ENCODE measurements at regions not wholly inside any gene's neighbourhood (a gene's known extent, or its start where the extent isn't known, plus 50 kb on each side); places are given as distances from the start of the nearest gene placed in this dataset.

DNA sequence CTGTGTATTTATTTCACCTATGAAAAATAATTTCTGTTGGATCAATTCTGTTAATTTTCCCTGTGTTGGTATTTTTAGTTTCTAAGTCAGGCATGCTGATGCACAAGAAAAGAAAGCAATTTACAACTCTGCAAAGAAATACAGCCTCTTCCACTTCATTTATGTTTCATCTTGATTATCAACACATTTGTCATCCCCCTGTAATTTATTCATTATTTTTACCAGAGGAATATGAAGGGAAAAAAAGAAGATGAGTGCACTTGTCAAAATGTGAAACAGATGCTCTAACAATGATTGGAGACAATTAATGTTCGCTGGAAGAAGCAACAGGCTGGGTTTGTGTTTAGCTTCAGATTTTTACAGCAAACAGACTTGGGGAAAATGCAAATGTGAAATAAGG, 958.5 kb upstream of the SEL1L start:
- DNase-seq: no peak

DNA sequence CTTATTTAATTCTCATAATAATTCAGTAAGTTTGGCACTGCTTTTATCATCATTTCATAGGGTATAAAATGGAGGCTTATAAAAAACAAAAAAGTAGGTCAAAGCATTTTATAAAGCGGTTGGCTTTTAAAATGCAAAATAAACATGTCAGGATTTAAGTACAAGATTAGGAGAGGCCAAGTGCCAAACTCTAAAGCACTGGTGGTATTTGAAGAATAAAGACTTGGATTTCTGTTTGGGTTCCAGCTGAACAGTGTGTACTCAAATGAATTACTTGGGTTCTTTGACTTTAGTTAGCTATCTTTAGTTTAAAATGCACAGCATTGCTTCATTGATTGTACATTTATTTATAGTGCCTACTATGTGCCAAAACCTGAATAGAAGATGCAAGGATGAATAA, 966.6 kb upstream of the SEL1L start:
- no peak for DNase-seq

DNA sequence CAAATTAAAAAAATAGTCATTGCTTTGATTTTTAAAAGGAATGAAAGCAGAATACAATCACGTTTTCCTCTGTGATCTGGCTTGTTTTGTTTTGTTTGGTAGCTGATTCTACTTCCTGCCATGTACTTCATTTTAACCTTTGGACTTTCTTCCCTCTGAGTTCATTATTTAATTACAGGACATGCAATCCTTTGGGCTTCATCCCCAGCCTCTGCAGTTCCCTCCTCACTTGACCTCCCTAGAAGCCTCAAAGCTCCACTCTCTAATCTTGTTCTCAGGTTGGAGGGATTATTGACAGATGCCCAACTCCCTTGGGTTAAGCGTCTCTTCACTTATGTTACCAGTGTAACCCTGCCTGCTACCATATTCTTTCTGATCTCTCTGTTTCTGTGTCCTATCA, 967.9 kb upstream of the SEL1L start:
- no peak for DNase-seq

DNA sequence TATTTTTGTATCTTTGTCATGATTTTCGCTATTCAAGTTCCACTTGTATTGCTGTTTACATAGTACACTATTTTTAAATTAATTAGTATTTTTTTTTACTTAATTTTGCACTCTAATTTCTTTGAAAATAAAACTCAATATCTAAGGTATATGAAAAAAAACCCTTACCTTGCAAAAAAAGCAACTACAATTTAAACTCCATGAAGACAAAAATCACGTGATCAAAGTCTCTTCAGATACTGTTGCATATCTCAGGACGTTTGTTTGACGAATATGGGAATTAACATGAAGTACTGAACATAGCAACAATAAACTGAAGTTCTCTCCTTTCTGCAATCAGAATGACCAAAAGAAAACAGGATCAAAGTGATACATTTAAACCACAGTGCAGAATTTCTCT, 968.4 kb upstream of the SEL1L start:
- no peak for DNase-seq

DNA sequence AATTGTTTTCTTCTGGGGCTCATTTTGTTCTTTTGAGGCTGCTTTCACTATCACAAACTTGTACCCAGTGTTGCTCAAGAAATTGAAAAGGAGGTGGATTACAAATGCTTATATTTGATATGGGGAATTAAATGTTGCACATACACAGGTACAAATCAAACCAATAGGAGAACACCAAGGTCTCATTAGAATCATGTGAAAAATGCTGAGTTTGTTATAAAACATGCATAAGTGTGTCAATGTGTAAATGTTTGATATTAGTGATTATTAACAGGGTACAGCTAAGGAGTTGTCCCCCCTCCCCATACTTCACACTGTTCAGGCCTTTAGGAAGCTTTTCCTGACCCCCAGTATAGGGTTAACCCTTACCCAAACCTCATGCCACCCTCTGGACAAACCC, 971.2 kb upstream of the SEL1L start:
- DNase-seq: no peak

DNA sequence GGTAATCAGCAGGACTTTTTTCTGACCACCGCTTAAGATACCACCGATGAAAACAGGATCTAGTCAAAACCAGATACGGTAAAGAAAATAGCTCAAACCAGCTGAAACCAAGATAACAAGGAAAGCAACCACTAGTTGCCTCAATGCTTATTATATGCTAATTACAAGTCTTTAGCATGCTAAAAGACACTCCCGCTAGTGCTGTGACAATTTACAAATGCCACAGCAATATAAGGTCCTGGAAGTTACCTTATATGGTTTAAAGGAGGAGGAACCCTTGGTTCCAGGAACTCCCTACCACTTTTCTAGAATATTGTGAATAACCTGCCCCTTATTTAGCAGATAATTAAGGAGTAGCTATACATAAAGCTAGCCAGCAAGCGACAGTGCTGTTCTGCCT, 976.4 kb upstream of the SEL1L start:
- no peak for DNase-seq

DNA sequence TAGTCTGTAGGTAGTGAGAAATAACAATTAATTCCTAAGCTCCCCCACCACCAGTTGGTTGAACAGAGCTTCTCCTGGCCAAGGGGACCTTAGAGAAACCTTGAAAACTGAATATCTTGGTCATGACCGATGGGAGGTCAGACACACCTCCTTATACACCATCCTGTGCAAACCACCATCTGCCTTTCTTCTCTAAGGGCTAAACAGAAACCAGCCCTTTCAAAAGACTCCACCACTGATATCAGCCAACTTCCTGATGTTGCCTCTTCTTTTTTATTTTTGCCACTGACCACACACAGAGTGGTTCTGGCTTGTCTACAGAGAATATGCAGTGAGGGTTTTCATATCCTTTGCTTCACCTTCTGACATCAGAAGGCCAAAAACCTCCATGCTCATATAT, 977.7 kb upstream of the SEL1L start:
- DNase-seq: no peak

DNA sequence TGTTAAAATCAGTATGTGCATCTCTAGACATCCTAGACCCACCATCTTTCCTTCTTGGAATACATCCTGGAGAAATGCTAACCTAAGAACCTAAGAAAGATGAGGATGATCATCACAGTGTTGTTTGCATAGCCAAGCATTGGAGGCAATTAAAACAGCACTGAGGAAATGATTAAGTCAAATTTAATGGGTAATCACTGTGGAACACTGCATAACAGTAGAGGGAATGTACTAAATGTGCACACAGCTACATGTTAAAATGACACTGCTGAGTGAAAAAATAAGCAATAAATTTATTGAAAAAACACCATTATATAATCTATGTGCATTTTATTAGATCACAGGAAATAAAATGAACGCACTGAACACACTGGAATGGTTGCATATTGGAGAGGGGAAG, 987.1 kb upstream of the SEL1L start:
- DNase-seq: no peak

DNA sequence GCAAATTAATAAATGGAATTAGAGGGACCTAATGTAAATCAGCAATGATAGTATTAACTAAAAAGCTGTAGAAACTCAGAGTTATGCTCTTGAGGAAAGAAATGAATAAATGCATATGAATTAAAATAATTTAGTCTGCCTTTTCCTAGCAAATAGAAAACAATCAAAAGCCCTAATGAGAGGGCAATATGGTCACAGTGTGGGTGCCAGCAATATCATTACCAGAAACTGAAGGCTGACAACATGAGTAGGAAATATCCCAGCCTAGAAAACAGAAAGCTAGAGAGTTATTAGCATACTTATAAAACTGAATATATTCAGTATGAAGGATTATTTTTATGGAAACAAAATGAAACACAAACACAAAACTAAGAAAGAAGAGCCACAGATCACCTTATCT, 987.5 kb upstream of the SEL1L start:
- DNase-seq: no peak

DNA sequence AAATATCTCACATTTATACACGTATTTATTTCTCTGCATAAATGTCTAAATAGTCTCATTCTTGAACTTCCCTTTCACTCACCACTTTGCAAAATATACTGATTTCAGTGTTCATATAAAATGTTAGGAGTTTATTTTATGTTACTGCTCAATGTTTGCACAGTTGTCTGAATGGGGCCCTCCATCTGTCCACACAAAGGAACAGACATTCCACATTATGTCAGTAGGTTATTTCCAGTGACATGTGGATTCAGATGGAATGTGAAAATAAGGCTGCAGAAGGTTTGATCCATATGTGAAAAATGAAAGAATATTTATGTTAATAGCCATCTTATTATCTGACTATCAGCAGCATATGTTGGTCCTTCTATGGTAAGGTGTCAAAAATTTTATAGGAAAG, 994.4 kb upstream of the SEL1L start:
- DNase-seq: no peak

DNA sequence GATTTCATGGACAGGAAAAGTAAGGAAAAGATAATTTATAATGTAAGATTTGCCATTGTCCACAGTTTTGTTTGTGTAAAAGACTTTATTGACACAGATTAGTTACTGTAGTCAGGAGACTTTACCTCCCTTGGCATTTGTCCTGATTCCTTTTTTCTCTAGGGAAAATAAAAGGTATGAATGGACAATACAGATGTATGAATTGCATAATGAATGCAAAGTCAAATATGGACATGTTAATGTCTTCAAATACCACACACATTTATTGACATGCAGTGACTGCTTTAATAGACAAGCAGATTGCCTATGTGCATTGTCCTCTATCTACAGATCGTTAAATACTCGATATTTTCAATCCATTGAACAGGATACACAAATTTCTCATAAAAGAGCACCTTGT, 999.7 kb upstream of the SEL1L start:
- no peak for DNase-seq

DNA sequence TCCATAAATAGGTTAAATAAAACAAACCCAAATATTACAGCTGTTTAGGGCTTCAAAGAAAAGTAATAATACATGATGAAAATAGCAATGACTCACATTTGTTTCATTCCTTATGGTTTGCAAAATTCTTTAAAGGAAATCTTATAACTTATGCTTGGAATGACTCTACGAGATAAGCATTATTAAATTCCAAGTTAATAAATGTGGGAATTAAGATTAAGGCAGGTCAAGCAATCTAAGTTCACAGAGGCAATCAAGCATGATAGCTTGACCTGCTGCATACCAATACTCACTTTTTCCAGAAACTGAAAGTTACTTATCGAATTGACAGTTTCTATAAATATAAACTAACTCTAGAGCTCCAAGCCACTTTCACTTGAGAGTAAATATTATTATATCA, 1002.9 kb upstream of the SEL1L start:
- no peak for DNase-seq

DNA sequence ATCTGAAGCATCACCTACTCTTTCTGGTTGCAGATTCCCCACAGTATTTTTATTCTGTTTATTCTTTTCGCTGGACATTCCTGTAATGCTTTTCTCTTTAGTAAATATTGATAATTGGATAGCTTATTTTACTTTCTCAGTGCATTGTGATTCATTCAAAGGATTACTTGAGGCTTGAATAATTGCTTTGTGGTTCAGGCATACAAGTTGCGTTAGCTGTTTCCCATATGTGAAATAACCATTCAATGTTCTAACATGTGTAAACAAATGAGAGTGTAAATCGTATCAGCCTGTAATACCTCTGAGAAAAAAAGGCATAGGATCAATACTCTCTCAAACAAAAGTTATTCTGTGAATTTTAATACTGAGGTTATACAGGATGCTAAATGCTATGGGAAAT, 1004.2 kb upstream of the SEL1L start:
- DNase-seq: no peak

DNA sequence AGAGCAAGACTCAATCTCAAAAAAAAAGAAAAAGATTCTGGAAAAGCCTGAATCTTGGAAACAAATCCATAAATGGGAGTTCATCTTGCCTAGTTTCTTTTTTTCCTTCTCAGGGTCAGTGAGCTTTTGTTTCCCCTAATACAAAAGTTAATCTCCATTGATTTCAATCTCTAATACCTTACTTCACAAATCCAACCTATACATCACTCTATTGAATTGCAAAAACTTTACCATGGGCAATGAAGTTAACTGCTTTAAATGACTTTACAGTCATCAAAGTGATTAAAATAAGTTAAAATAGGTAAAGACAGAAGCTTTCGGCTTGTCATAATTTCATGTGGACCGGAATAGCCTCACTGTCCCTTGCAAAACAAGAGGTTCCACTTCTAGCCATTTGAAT, 1012.7 kb upstream of the SEL1L start:
- DNase-seq: no peak

DNA sequence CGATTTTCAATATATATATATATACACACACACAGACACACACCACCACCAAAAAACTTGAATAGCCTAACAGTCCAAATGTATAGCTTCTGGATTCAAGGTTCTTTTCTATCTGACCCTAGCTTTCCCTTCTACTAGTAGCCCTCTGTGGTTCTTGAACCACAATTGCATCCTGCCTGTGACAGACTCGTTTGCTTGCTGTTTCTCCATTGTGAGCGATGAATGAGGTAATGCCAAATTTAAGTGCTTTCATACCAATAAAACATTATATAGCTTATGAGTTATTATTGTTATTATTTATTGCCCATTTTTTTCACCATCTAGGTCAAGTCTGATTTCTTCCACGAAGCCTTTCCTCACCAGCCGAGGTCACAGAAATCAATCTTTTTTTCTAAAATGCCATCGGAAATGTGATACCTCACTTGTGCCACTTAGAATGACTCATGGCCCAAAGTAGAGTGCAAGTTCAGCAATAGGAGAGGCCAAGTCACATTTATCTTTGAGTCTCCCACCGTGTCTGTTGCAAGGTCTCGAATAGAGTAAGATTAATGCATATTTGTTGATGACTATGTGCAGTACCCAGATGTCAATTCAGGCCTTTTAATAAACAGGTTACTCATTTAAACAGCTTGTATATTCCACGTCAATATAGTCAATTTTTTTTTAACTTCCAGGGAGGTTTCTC, 1015.8 kb upstream of the SEL1L start:
- DNase-seq: no peak

DNA sequence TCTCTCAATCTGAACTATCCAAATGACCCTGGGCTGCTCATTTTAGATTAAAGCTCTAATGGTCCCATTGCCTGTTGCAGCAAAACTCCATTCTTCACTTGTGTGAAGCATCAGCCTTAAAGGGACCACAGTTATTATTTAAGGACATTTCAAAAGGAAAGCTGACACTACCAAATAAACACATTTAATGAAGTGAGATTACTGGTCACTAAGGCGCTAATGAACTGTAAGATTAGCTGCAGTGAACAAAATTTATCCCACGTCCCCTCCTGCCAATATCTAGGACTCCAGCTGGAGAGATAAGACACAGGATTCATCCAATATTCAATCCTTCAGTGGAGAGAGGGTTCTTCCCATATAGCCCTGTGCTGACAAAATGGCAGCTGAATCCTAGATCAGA, 1029.2 kb upstream of the SEL1L start:
- DNase-seq: no peak

DNA sequence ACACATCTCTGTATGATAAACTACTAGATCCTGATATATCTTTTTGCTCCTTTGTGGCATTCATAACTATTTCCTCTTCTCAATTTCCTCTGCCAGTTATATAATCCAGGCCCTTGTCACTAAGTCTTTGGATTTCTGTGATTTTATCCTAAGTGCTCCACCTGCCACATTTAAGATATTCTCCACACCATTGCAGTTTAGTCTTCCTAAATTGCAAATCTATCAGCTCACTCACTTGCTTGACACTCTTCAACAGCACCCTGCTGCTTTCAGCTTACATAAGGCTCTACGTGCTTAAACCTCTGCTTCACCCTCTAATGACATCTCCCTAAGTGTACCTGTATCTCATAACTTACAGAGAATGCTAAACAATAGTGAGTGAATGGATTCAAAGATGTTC, 1032.2 kb upstream of the SEL1L start:
- DNase-seq: no peak

DNA sequence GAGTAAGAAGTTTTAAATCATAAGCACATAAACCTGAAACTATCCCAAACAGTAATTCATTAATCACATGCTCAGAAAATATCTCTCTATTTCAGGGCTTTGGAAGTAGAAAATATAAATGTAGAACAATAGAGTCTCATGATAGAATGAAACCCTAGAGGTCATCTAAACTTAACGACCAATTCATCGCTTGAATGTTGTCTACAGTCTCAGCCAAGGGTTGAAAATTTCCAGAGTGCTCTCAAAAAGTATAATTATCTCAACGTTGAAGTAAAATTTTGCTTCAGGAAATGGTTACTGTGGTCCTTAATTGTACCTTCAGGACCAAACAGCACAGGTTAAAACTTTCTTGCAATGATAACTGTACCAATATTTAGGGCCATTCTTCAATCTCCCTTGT, 1053.6 kb upstream of the SEL1L start:
- DNase-seq: no peak

DNA sequence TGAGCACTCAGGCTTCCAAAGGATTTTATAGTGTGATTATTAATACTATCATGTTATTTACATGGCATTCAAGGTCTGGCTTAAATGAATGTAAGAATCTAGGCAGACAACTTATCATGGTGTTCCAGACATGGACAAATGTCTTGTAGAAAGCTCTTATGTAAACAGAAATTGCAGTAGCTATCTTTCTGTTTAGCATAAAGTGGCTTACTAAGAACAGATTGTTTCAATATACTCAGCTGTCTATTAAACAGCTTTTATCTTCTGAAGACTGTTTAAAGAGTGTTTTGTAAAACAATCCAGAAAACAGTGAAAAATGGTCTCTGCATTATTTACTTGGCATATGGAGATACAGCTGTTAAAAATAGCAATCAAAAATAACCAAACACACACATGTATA, 1061.8 kb upstream of the SEL1L start:
- no peak for DNase-seq

DNA sequence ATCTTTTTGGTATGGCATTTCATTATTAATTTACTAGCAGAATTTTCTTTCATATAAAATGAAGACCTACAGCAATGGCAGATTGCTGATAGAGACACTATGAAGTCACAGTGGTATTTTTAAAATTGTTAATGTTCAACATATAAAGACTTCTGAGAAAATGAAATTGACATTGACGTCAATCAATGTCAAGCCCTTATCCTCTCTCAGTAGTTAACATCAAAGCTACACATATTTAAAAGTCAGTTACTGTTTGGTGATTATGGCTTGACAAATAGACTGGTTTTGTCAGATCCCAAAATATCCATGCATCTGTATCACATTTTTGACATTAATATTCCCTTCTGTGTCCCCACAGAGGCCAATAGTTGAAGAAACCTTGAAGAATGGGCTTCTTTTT, 1069.1 kb upstream of the SEL1L start:
- DNase-seq: no peak

DNA sequence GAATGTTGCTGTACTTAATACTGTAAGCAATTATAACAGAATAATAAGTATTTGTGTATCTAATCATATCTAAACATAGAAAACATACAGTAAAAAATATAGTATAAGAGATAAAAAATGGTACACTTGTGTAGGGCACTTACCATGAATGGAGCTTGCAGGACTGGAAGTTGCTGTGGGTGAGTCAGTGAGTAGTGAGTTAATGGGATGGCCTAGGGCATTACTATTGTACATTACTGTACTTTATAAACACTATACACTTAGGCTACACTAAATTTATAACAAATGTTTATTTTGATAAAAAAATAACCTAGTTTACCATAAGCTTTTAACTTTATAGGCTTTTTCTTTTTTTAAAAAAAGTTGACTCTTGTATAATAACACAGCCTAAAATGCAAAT, 1071.2 kb upstream of the SEL1L start:
- no peak for DNase-seq

DNA sequence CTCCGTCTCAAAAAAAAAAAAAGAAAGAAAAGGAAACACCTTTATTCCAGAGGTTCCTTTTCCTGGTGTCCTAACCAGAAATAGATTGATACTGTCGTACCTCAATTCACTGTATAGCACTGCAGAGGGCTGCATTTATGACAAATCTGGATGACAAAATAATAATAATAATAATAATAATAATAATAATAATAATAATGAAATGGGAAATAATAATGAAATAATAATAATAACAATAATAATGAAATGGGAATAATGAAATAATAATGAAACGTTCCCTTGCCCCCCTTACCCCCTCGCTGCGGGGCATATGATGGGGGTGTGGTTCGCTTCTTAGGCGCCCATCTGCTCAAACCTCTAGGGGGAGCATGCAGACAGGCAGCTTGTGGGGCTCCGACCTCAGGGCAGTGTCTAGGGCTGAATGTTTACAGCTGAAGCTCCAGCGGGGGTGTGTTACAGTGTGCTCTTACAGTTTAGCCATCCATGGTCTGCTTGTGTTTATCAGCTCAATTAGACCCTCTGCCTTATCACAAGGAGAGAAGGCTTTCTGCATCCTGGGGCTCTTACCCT, 1088.3 kb upstream of the SEL1L start:
- no peak for DNase-seq

DNA sequence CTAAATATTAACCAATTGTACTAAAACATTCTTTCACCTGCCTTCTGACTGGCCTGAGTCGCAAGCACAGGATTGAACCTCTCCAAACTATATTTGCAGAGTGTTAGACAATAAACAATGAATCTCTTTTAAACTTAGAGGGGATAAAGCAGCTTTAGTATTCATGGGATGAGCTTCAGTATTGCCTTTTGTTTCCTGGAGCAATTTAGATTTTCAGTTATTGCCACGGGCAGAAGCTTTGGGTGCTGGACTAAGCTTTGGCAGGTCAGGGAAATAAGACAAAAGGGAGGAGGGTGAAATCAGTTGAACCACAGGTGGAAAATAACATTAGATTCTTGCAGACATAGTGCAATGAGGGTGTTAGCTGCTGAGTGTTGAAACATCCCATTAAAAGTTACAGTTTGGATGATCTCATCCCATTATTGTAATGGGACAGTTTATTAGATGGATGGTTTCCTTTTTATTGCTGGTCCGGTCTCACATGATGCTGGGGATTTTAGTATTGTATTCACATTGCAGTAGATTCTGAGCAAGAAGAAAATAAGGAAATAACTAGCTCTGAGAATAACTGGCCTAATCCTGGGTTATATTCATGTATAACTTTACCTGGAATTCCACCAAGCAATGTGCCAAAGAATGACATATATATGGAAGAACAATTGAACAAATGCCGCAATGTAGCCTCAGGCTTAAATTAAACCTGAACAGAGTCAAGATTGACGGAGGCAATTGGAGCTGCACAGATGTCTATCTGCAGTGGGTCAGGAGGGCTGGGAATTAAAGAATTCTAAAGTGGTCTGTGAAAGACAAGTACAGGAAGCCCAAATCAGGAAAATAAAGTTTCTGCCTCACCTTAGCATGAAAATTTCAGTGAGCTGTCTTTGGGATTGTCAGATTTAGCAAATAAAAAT, 1092.8 kb upstream of the SEL1L start:
- no peak for DNase-seq

DNA sequence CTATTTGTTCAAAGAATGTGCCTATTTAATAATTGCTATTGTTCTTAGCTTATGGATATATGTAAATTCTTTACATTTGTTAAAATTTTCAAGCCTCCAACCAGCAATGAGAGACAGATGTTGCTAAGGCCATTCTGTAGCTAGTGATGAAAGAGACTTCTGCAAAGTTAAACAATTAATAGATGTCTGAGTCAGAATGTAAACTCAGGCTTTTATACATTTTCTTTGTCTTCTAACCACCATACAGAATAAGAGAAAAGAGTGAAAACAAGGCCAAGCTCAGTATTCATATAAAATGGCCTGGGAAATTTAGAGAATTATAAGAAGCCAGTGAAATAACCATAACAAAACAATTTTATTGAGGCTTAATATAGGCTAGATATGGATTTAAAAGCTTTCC, 1102.3 kb upstream of the SEL1L start:
- no peak for DNase-seq

Data from CD4-positive, alpha-beta T cell treated with Interleukin-1 beta for 1 hour (primary cell).